GM12891 (cell line): ENCODE measurements at regions not wholly inside any gene's neighbourhood (a gene's known extent, or its start where the extent isn't known, plus 50 kb on each side); places are given as distances from the start of the nearest gene placed in this dataset.

Experiments used
- POLR2A ChIP-seq: IDR thresholded peaks from 2 replicates; pipeline ENCODE4 v1.6.1; 2011; ENCODE audit warnings: low read depth, low read length, control low read depth
- POU2F2 ChIP-seq: IDR thresholded peaks from 2 replicates; pipeline ENCODE4 v1.6.1; 2011; ENCODE audit warnings: low read depth, mild to moderate bottlenecking, control low read depth, low read length, moderate library complexity
- SPI1 ChIP-seq: IDR thresholded peaks from 2 replicates; pipeline ENCODE4 v1.6.1; 2011; ENCODE audit warnings: low read depth, low read length, control low read depth
- TAF1 ChIP-seq: IDR thresholded peaks from 2 replicates; pipeline ENCODE4 v1.6.1; 2011; ENCODE audit warnings: low read depth, low read length, control low read depth

DNA sequence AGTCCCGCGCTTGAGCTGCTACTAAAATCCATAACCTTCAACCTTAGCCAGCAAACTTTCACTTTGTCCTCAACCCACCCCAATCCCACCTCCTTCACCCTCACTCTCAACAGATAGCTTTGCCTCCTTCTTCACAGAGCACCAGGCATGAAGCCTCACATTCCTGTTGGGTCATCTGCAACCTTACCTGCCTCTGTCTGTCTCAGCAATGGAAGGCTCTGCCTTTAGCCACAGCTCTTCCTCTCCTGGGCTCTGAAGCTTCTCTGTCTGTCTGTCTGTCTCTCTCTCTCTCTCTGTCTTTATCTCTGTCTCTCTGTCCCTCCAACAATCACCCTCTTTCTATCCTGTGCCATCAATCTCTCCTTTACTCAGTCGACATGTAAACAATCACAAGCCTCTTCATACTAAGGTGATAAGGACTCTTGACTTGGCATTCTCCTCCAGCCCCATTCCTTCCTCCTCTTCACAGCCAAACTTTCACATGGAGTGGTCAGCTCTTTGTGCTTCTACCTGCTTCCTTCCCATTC, 220.8 kb downstream of the SPTSSA start:
- TF ChIP-seq SPI1 (no peak), POLR2A (no peak), TAF1 (no peak), POU2F2 (no peak)
